A673 (cell line): ENCODE measurements at regions not wholly inside any gene's neighbourhood (a gene's known extent, or its start where the extent isn't known, plus 50 kb on each side); places are given as distances from the start of the nearest gene placed in this dataset.

Experiments
- CTCF ChIP-seq: fragments of 300-800, 200-600 bp; sonication (generic); conservative IDR thresholded peaks from 2 replicates; pipeline ENCODE4 v1.5.1; 2017; ENCODE audit warnings: low read depth, mild to moderate bottlenecking, antibody characterized with exemption, low read length, moderate library complexity, mixed read lengths
- EZH2 ChIP-seq: fragments of 200-600 bp; sonication (generic); IDR thresholded peaks from 2 replicates; pipeline ENCODE4 v1.6.1; 2017; ENCODE audit warnings: borderline replicate concordance, low read depth, mild to moderate bottlenecking, mixed read lengths, antibody characterized with exemption, low read length; ENCODE audit not compliant: poor library complexity, severe bottlenecking

GRCh38 chr2:220293966-220294365 is 666.5 kb downstream of the SLC4A3 start:
- TF ChIP-seq CTCF (no peak), EZH2 (no peak)
